ENCODE measurements at regions not wholly inside any gene's neighbourhood (a gene's known extent, or its start where the extent isn't known, plus 50 kb on each side); places are given as distances from the start of the nearest gene placed in this dataset.

DNA sequence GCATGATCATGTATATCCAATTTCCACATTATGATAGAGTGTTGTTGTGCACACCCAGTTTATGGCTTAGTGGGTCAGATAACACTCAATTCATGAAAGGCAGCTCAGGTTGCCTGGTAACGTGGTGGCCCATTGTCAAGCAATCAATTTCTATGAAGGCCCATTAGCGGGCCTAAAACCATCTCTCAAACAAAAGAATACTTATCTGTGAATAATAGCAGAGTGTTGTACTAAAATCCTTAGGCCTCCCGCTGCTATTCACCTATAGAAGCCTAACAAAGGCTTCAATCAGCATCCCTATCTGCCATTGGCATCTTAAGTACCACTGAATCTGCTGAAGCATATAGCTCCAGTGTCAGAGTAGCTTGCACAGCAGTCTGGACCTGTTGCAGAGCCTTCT is 849.6 kb upstream of the POU3F4 start:
- TF ChIP-seq, protein P1, sequence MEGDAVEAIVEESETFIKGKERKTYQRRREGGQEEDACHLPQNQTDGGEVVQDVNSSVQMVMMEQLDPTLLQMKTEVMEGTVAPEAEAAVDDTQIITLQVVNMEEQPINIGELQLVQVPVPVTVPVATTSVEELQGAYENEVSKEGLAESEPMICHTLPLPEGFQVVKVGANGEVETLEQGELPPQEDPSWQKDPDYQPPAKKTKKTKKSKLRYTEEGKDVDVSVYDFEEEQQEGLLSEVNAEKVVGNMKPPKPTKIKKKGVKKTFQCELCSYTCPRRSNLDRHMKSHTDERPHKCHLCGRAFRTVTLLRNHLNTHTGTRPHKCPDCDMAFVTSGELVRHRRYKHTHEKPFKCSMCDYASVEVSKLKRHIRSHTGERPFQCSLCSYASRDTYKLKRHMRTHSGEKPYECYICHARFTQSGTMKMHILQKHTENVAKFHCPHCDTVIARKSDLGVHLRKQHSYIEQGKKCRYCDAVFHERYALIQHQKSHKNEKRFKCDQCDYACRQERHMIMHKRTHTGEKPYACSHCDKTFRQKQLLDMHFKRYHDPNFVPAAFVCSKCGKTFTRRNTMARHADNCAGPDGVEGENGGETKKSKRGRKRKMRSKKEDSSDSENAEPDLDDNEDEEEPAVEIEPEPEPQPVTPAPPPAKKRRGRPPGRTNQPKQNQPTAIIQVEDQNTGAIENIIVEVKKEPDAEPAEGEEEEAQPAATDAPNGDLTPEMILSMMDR (IDR thresholded peaks at IDR 0.05): no peak
- TF ChIP-seq POLR2A (IDR thresholded peaks at IDR 0.05) (no peak), POLR2AphosphoS5 (IDR thresholded peaks at IDR 0.05) (no peak)
